Activated T-helper 1 cell treated with anti-CD3 and anti-CD28 coated beads, Interleukin-12 subunit alpha, Interleukin-12 subunit beta, Interleukin-2, Interleukin-4 antibody, amounts not matched to agents 30 ng/mL and 10 ng/mL and 1 ng/mL, durations not matched to agents 14 hours and 24 hours and 36 hours (primary cell): ENCODE measurements at regions not wholly inside any gene's neighbourhood (a gene's known extent, or its start where the extent isn't known, plus 50 kb on each side); places are given as distances from the start of the nearest gene placed in this dataset.

Experiments
- DNase-seq: peaks from one replicate; pipeline ENCODE4 v3.0.0; 2021; ENCODE audit warnings: low spot score
- H3K27ac Mint-ChIP-seq: one replicate; pipeline ENCODE4 v1.8.0; 2021; ENCODE audit warnings: mild to moderate bottlenecking, mixed read lengths
- H3K27me3 Mint-ChIP-seq: one replicate; pipeline ENCODE4 v1.8.0; 2022; ENCODE audit warnings: mild to moderate bottlenecking, moderate library complexity, mixed read lengths; ENCODE audit not compliant: insufficient read depth
- H3K36me3 Mint-ChIP-seq: one replicate; pipeline ENCODE4 v1.8.0; 2021; ENCODE audit warnings: low read depth, mixed read lengths
- H3K4me1 Mint-ChIP-seq: one replicate; pipeline ENCODE4 v1.8.0; 2021; ENCODE audit warnings: low read depth, mixed read lengths
- H3K4me3 Mint-ChIP-seq: one replicate; pipeline ENCODE4 v1.8.0; 2021; ENCODE audit warnings: mild to moderate bottlenecking, moderate library complexity, mixed read lengths
- H3K9me3 Mint-ChIP-seq: one replicate; pipeline ENCODE4 v1.8.0; 2021; ENCODE audit warnings: mixed read lengths
- intact Hi-C: fragments of 100-400 bp; cut with micrococcal nuclease; formaldehyde crosslinking; loops from one replicate; pipeline ENCODE4 v1.15.1; 2024

GRCh38 chr2:167860082-167860481 is 387.3 kb downstream of the STK39 start:
- no peak overlapping the region for H3K27ac Mint-ChIP-seq

GRCh38 chr2:167859676-167860075 is 387.7 kb downstream of the STK39 start:
- Mint-ChIP-seq H3K4me3 (no peak overlapping the region), H3K36me3 (no peaks in the 10 kb centered on the region), H3K27ac (no peak overlapping the region), H3K4me1 (peaks cover 20% of the 10 kb centered on the region), H3K9me3 (no peaks in the 10 kb centered on the region), H3K27me3 (no peaks in the 10 kb centered on the region)
- DNase-seq = no peak
- intact Hi-C loops = loop anchor here (10.0 kb wide), 1 partner anchor 335 kb away; no protein-coding TSS in a partner anchor

More at GRCh38 chr2:167860082-167860481, 387.3 kb downstream of the STK39 start:
- Mint-ChIP-seq H3K4me1 (peaks cover 20% of the 10 kb centered on the region), H3K36me3 (no peaks in the 10 kb centered on the region), H3K27me3 (peaks cover 2% of the 10 kb centered on the region), H3K9me3 (no peaks in the 10 kb centered on the region), H3K4me3 (no peak overlapping the region)
- DNase-seq = no peak
- intact Hi-C loops = loop anchor here (10.0 kb wide), 1 partner anchor 335 kb away; no protein-coding TSS in a partner anchor

DNA sequence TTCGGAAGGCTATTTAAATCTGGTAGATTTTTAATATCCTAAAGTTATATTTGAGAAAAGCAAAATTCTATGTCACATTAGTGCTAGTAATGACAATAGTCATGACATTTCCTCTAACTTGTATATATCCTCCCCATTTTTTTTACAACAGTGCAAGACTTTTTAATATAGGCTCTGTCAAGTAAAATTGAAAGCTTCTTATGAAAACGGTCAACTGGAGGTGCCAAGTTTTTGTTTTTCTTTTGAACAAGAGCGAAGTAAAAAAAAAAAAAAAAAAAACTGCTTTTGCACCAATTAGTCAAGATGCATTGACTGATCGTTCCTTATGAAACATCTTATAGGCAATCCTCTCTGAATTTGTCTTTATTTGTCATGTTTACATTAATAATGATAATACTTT is 389.3 kb downstream of the STK39 start:
- DNase-seq = no peak
- Mint-ChIP-seq H3K4me3 (no peak overlapping the region), H3K27ac (no peak overlapping the region), H3K4me1 (peaks cover 11% of the 10 kb centered on the region), H3K27me3 (no peaks in the 10 kb centered on the region), H3K9me3 (no peaks in the 10 kb centered on the region), H3K36me3 (no peaks in the 10 kb centered on the region)
- intact Hi-C loops = no loop called here

GRCh38 chr2:167857416-167857815 is 390.0 kb downstream of the STK39 start:
- no peak overlapping the region for H3K4me3 Mint-ChIP-seq
- H3K9me3 Mint-ChIP-seq = no peaks in the 10 kb centered on the region
- intact Hi-C loops = no loop called here
- no peaks in the 10 kb centered on the region for H3K27me3 Mint-ChIP-seq
- H3K27ac Mint-ChIP-seq = no peak overlapping the region
- H3K36me3 Mint-ChIP-seq = no peaks in the 10 kb centered on the region
- DNase-seq = no peak
- peaks cover 4% of the 10 kb centered on the region for H3K4me1 Mint-ChIP-seq

GRCh38 chr2:167856190-167856589 is 391.2 kb downstream of the STK39 start:
- Mint-ChIP-seq H3K4me3 (no peak overlapping the region), H3K36me3 (no peaks in the 10 kb centered on the region), H3K4me1 (no peaks in the 10 kb centered on the region), H3K27me3 (no peaks in the 10 kb centered on the region), H3K9me3 (no peaks in the 10 kb centered on the region), H3K27ac (no peak overlapping the region)
- DNase-seq = no peak
- intact Hi-C loops = no loop called here

GRCh38 chr2:167855211-167855610 is 392.2 kb downstream of the STK39 start:
- Mint-ChIP-seq H3K36me3 (no peaks in the 10 kb centered on the region), H3K27me3 (peaks cover 4% of the 10 kb centered on the region), H3K27ac (no peak overlapping the region), H3K4me1 (no peaks in the 10 kb centered on the region), H3K9me3 (peaks cover 4% of the 10 kb centered on the region), H3K4me3 (no peak overlapping the region)
- intact Hi-C loops = no loop called here
- no peak for DNase-seq

DNA sequence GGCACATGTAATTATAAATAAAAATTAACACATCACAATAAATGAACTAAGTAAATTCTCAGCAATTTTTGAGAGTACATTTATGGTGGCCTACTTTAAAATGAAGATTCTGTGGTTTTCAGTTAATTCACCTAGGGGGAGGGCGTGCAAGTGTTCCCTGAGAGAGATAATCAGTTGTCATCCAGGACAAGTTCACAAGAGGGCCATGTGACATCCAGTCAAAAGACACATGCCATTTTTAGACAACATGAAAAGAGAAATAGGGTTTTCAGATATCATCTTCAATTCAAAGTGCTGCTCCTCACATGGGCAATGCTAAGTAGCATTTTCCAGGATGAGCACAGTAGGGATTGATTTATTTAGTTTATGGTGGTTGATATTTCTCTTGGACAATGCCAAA is 393.7 kb downstream of the STK39 start:
- no peak overlapping the region for H3K27ac Mint-ChIP-seq
- no peak for DNase-seq
- H3K4me1 Mint-ChIP-seq = no peaks in the 10 kb centered on the region
- H3K4me3 Mint-ChIP-seq = no peak overlapping the region
- peaks cover 12% of the 10 kb centered on the region for H3K9me3 Mint-ChIP-seq
- intact Hi-C loops = no loop called here
- peaks cover 2% of the 10 kb centered on the region for H3K36me3 Mint-ChIP-seq
- peaks cover 8% of the 10 kb centered on the region for H3K27me3 Mint-ChIP-seq

DNA sequence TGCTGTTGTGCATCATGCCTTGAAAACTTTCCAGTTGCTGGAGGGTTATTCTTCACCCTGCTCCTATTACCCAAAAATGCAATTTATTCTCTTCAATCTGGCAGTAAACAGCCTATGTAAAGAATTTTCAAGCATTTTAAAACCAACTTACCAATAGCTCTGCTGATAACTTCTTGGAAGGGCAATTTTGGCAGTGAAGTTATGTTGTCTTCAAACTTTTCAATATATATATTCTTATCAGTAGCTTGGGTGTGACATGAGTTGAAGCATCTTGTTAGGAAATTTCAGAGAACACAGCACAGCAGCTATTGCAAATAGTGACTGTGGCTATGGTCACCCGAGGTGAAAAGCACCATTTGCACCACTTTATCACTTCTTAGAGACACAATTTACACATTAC is 395.5 kb downstream of the STK39 start:
- intact Hi-C loops = no loop called here
- Mint-ChIP-seq H3K27ac (no peak overlapping the region), H3K27me3 (peaks cover 8% of the 10 kb centered on the region), H3K36me3 (peaks cover 2% of the 10 kb centered on the region), H3K4me1 (peaks cover 11% of the 10 kb centered on the region), H3K9me3 (peaks cover 24% of the 10 kb centered on the region), H3K4me3 (no peak overlapping the region)
- no peak for DNase-seq

DNA sequence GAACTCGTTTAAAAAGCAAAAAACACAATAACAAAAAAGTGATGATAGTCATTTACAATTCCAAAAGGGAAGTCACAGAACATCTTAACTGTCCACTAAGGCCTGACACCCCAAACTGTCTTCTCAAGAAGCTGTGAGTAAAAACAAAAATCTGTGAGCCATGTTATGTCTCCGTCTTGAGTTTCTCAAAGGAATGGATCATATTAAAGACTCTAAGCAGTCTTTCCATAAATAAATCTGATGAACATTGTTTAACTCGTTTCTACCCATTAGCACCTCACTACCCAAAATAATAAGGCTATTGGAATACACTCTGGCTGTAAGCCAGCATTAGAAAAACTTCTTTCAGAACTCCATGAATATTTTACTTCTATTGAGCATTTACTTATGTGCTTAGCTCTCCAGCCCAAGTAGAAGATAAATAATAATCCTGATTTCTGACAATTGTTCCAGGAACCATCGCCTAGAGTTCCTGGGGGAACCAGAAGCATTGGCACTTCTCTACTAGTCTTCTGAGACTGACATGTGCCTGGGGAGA is 396.0 kb downstream of the STK39 start:
- Mint-ChIP-seq H3K9me3 (peaks cover 24% of the 10 kb centered on the region), H3K27me3 (peaks cover 8% of the 10 kb centered on the region), H3K27ac (no peak overlapping the region), H3K36me3 (peaks cover 2% of the 10 kb centered on the region), H3K4me1 (peaks cover 15% of the 10 kb centered on the region), H3K4me3 (no peak overlapping the region)
- DNase-seq = no peak
- intact Hi-C loops = no loop called here

DNA sequence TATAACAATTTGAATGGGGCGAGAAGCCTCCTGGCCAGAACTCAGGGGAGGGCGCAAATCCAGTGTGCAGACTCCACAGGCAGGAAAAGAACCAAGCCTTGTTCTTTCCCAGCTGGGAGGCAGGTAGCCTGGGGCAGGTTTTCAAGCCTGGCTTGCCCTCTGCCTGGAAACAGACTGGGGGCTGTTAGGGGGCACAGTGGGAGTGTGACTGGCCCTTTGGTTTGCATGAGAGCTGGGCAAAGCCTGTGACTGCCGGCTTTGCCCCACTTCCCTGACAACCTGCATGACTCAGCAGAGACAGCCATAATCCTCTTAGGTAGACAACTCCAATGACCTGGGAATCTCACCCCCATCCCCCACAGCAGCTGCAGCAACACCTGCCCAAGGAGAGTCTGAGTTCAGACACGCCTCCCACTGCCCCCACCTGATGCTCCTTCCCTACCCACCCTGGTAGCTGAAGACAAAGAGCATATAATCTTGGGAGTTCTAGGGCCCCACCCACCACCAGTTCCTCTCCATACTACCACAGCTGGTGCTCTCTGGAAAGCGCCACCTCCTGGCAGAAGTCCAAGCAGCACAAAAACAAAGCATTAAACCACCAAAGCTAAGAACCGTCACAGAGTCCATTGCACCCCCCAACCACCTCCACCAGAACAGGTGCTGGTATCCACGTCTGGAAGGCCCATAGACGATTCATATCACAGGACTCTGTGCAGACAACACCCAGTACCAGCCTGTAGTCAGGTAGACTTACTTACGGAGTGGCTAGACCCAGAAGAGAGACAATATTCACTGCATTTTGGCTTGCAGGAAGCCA is 402.5 kb downstream of the STK39 start:
- intact Hi-C loops = loop anchor here (1.0 kb wide), 1 partner anchor 13 kb away; no protein-coding TSS in a partner anchor
- peaks cover 15% of the 10 kb centered on the region for H3K4me1 Mint-ChIP-seq
- DNase-seq = no peak
- no peak overlapping the region for H3K4me3 Mint-ChIP-seq
- H3K27ac Mint-ChIP-seq = no peak overlapping the region
- H3K36me3 Mint-ChIP-seq = peaks cover under 1% of the 10 kb centered on the region
- peaks cover 18% of the 10 kb centered on the region for H3K9me3 Mint-ChIP-seq
- peaks cover under 1% of the 10 kb centered on the region for H3K27me3 Mint-ChIP-seq

- no peak for DNase-seq
- Mint-ChIP-seq H3K4me1 (peaks cover 15% of the 10 kb centered on the region), H3K9me3 (peaks cover 11% of the 10 kb centered on the region), H3K36me3 (no peaks in the 10 kb centered on the region), H3K4me3 (no peak overlapping the region), H3K27me3 (no peaks in the 10 kb centered on the region), H3K27ac (no peak overlapping the region)
- intact Hi-C loops = no loop called here
Observed at GRCh38 chr2:167843657-167844056, 403.7 kb downstream of the STK39 start.

GRCh38 chr2:167843217-167843616 is 404.2 kb downstream of the STK39 start:
- no peaks in the 10 kb centered on the region for H3K27me3 Mint-ChIP-seq
- intact Hi-C loops = no loop called here
- no peaks in the 10 kb centered on the region for H3K36me3 Mint-ChIP-seq
- peaks cover 7% of the 10 kb centered on the region for H3K9me3 Mint-ChIP-seq
- no peak overlapping the region for H3K27ac Mint-ChIP-seq
- H3K4me3 Mint-ChIP-seq = no peak overlapping the region
- H3K4me1 Mint-ChIP-seq = peaks cover 15% of the 10 kb centered on the region
- DNase-seq = no peak

DNA sequence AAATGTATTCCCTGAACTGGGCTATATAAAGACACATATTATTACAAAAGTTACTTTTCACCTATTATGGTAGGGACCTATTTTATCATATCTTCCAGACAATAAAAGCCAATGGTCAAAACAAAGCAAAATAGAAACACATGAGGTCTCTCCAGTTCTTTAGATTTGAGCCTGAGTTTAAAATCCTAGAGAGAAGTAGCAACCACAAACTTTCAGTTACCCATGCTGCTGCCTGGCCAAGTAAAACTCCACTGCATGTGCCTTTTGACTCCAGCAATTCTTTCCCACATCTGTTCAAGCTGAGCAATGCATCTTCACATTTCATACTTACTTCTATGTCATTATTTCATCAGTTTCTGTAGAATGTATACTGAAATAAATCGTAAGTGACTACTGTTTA is 405.3 kb downstream of the STK39 start:
- Mint-ChIP-seq H3K9me3 (no peaks in the 10 kb centered on the region), H3K4me1 (peaks cover 6% of the 10 kb centered on the region), H3K27me3 (no peaks in the 10 kb centered on the region), H3K4me3 (no peak overlapping the region), H3K36me3 (no peaks in the 10 kb centered on the region), H3K27ac (no peak overlapping the region)
- intact Hi-C loops = no loop called here
- no peak for DNase-seq
